Hepatocyte (in vitro differentiated cells): ENCODE measurements at regions not wholly inside any gene's neighbourhood (a gene's known extent, or its start where the extent isn't known, plus 50 kb on each side); places are given as distances from the start of the nearest gene placed in this dataset.

Source experiments
- DNase-seq: peaks from one replicate; pipeline ENCODE4 v3.0.0-alpha.2; 2016; ENCODE audit warnings: low spot score
- H2AFZ ChIP-seq: fragments of 200-600 bp; sonication (generic); 2 replicates; pipeline ENCODE4 v1.6.0; 2016; ENCODE audit warnings: antibody characterized with exemption, mild to moderate bottlenecking
- H3K27ac ChIP-seq: fragments of 200-600 bp; sonication (generic); 2 replicates; pipeline ENCODE4 v1.5.1; 2016; ENCODE audit warnings: mild to moderate bottlenecking
- H3K27me3 ChIP-seq: fragments of 200-600 bp; sonication (generic); 2 replicates; pipeline ENCODE4 v1.6.1; 2016
- H3K36me3 ChIP-seq: fragments of 200-600 bp; sonication (generic); replicated peaks from 2 replicates; pipeline ENCODE4 v1.5.1; 2016; ENCODE audit warnings: low read depth; ENCODE audit not compliant: insufficient read depth
- H3K4me1 ChIP-seq: fragments of 200-600 bp; sonication (generic); 2 replicates; pipeline ENCODE4 v1.5.1; 2016; ENCODE audit warnings: mild to moderate bottlenecking, moderate library complexity; ENCODE audit not compliant: insufficient read depth
- H3K4me2 ChIP-seq: fragments of 200-600 bp; sonication (generic); 2 replicates; pipeline ENCODE4 v1.6.0; 2016
- H3K4me3 ChIP-seq: fragments of 200-600 bp; sonication (generic); 2 replicates; pipeline ENCODE4 v1.5.1; 2016; ENCODE audit warnings: mild to moderate bottlenecking
- H3K79me2 ChIP-seq: fragments of 200-600 bp; sonication (generic); 2 replicates; pipeline ENCODE4 v1.6.0; 2017; ENCODE audit warnings: mild to moderate bottlenecking
- H3K9me2 ChIP-seq: fragments of 200-600 bp; sonication (generic); replicated peaks from 2 replicates; pipeline ENCODE4 v1.6.0; 2017; ENCODE audit warnings: mild to moderate bottlenecking; ENCODE audit not compliant: insufficient read depth
- H3K9me3 ChIP-seq: fragments of 200-600 bp; sonication (generic); 2 replicates; pipeline ENCODE4 v1.5.1; 2016; ENCODE audit warnings: low read depth, mild to moderate bottlenecking
- H4K20me1 ChIP-seq: fragments of 200-600 bp; sonication (generic); 2 replicates; pipeline ENCODE4 v1.6.0; 2016; ENCODE audit warnings: mild to moderate bottlenecking; ENCODE audit not compliant: insufficient read depth, poor library complexity, severe bottlenecking
- CTCF ChIP-seq: fragments of 200-600 bp; sonication (generic); IDR thresholded peaks from 2 replicates; pipeline ENCODE4 v1.5.1; 2016; ENCODE audit warnings: antibody characterized with exemption, mild to moderate bottlenecking; ENCODE audit not compliant: poor library complexity
- EZH2 ChIP-seq: fragments of 200-600 bp; sonication (generic); IDR thresholded peaks from 2 replicates; pipeline ENCODE4 v1.6.1; 2016; ENCODE audit warnings: antibody characterized with exemption, mild to moderate bottlenecking, borderline replicate concordance
- EZH2phosphoT487 ChIP-seq: fragments of 200-600 bp; sonication (generic); IDR thresholded peaks from one replicate; pipeline ENCODE4 v1.6.1; 2018; ENCODE audit warnings: antibody characterized with exemption, mild to moderate bottlenecking, low read depth, moderate library complexity; ENCODE audit not compliant: unreplicated experiment, severe bottlenecking
- WGBS: methylation state at CpG from one replicate; pipeline ENCODE4 v1.1.6; 2016; ENCODE audit warnings: low lambda C conversion rate; ENCODE audit errors: missing lambda C conversion rate; 5-methylcytosine and 5-hydroxymethylcytosine counted together

- Histone ChIP-seq H3K9me3 (no peaks in the 10 kb centered on the region), H3K27me3 (no peaks in the 10 kb centered on the region), H2AFZ (no peak overlapping the region), H4K20me1 (no peaks in the 10 kb centered on the region), H3K4me3 (no peak overlapping the region), H3K27ac (no peak overlapping the region), H3K9me2 (no peaks in the 10 kb centered on the region), H3K36me3 (no peaks in the 10 kb centered on the region), H3K79me2 (no peaks in the 10 kb centered on the region), H3K4me1 (peaks cover 14% of the 10 kb centered on the region), H3K4me2 (no peak overlapping the region)
- TF ChIP-seq CTCF (peak; percentile 53), EZH2phosphoT487 (no peak), EZH2 (no peak)
- WGBS, result 36% methylated on average over 4 of the region's 4 CpGs
- DNase-seq, result peak; percentile 67
Measured at GRCh38 chr1:200279810-200280411, 129.9 kb downstream of the ZNF281 start.

GRCh38 chr1:200275816-200276453, 133.9 kb downstream of the ZNF281 start:
- no peak overlapping the region for H2AFZ ChIP-seq
- H3K79me2 ChIP-seq, result no peaks in the 10 kb centered on the region
- TF ChIP-seq EZH2phosphoT487 (no peak), CTCF (no peak), EZH2 (no peak)
- peak overlapping the region; percentile 33 for H3K27ac ChIP-seq
- no peaks in the 10 kb centered on the region for H3K27me3 ChIP-seq
- no peaks in the 10 kb centered on the region for H3K36me3 ChIP-seq
- no peak overlapping the region for H3K4me3 ChIP-seq
- peak; percentile 18 for DNase-seq
- H3K4me1 ChIP-seq, result peaks cover 25% of the 10 kb centered on the region
- WGBS, result 57% methylated on average over 9 of the region's 9 CpGs
- no peaks in the 10 kb centered on the region for H4K20me1 ChIP-seq
- H3K9me2 ChIP-seq, result no peaks in the 10 kb centered on the region
- H3K4me2 ChIP-seq, result peak overlapping the region; percentile 44
- H3K9me3 ChIP-seq, result no peaks in the 10 kb centered on the region

GRCh38 chr1:200275415-200275814, 134.4 kb downstream of the ZNF281 start:
- H4K20me1 ChIP-seq, result no peaks in the 10 kb centered on the region
- H3K9me2 ChIP-seq, result no peaks in the 10 kb centered on the region
- peak overlapping the region; percentile 33 for H3K27ac ChIP-seq
- peak; percentile 54 for DNase-seq
- H3K9me3 ChIP-seq, result no peaks in the 10 kb centered on the region
- H3K4me1 ChIP-seq, result peaks cover 25% of the 10 kb centered on the region
- peak overlapping the region; percentile 50 for H3K4me2 ChIP-seq
- no peak overlapping the region for H2AFZ ChIP-seq
- H3K4me3 ChIP-seq, result no peak overlapping the region
- no peak for TF ChIP-seq CTCF
- no peak for TF ChIP-seq EZH2phosphoT487
- no peak for TF ChIP-seq EZH2
- WGBS, result 15% methylated on average over 4 of the region's 4 CpGs
- no peaks in the 10 kb centered on the region for H3K36me3 ChIP-seq
- no peaks in the 10 kb centered on the region for H3K27me3 ChIP-seq
- no peaks in the 10 kb centered on the region for H3K79me2 ChIP-seq
